GM12892 (cell line): ENCODE measurements at regions not wholly inside any gene's neighbourhood (a gene's known extent, or its start where the extent isn't known, plus 50 kb on each side); places are given as distances from the start of the nearest gene placed in this dataset.

Experiments used
- POLR2A ChIP-seq: IDR thresholded peaks from 2 replicates; pipeline ENCODE4 v1.6.1; 2011; ENCODE audit warnings: low read depth, low read length, control low read depth
- TAF1 ChIP-seq: IDR thresholded peaks from 2 replicates; pipeline ENCODE4 v1.6.1; 2011; ENCODE audit warnings: low read depth, mild to moderate bottlenecking, control low read depth, low read length, borderline replicate concordance

GRCh38 chr17:73744411-73744810 is 100.2 kb upstream of the SDK2 start:
- TF ChIP-seq TAF1 (no peak), POLR2A (no peak)
